Dermis blood vessel endothelial cell (primary cell): ENCODE measurements at regions not wholly inside any gene's neighbourhood (a gene's known extent, or its start where the extent isn't known, plus 50 kb on each side); places are given as distances from the start of the nearest gene placed in this dataset.

Source experiments
- DNase-seq: peaks from one replicate; pipeline ENCODE4 v3.0.0; 2010

- DNase-seq = no peak
These were observed 246.6 kb downstream of the NHLRC3 start for GRCh38 chr13:39284801-39285388.
